Calu3 (cell line): ENCODE measurements at regions not wholly inside any gene's neighbourhood (a gene's known extent, or its start where the extent isn't known, plus 50 kb on each side); places are given as distances from the start of the nearest gene placed in this dataset.

Experiments
- BruUV-seq: library from RNA; stranded (reverse); fragments of 400-500 nt; replicated peaks from 2 replicates; lab custom pipeline; 2021; lab: Mats Ljungman, UMichigan
- CTCF ChIA-PET: fragments of 300-600 bp; sonication (Branson Sonifier 250); formaldehyde crosslinking; loops from one replicate; lab custom pipeline; 2022; ENCODE audit warnings: antibody characterized with exemption; lab: Charles Lee
- DNase-seq: peaks from one replicate; pipeline ENCODE4 v3.0.0; 2022
- H3K27ac Mint-ChIP-seq: one replicate; pipeline ENCODE4 v1.8.0; 2022; ENCODE audit warnings: mixed read lengths; ENCODE audit not compliant: unreplicated experiment
- H3K27me3 Mint-ChIP-seq: one replicate; pipeline ENCODE4 v1.8.0; 2022; ENCODE audit warnings: mixed read lengths; ENCODE audit not compliant: unreplicated experiment
- H3K36me3 Mint-ChIP-seq: one replicate; pipeline ENCODE4 v1.8.0; 2022; ENCODE audit warnings: mild to moderate bottlenecking, moderate library complexity, mixed read lengths; ENCODE audit not compliant: insufficient read depth, unreplicated experiment
- H3K4me1 Mint-ChIP-seq: one replicate; pipeline ENCODE4 v1.8.0; 2022; ENCODE audit warnings: mild to moderate bottlenecking, low read depth, mixed read lengths; ENCODE audit not compliant: unreplicated experiment
- H3K4me3 Mint-ChIP-seq: one replicate; pipeline ENCODE4 v1.8.0; 2022; ENCODE audit warnings: mild to moderate bottlenecking, low read depth, moderate library complexity, mixed read lengths; ENCODE audit not compliant: unreplicated experiment
- H3K9me3 Mint-ChIP-seq: one replicate; pipeline ENCODE4 v1.8.0; 2022; ENCODE audit warnings: low read depth, mixed read lengths; ENCODE audit not compliant: unreplicated experiment
- intact Hi-C: fragments of 100-400 bp; cut with micrococcal nuclease; formaldehyde crosslinking; loops from one replicate; pipeline ENCODE4 v1.10.0; 2022; ENCODE audit not compliant: unreplicated experiment
- TF ChIP-seq, protein P1 (sequence below): fragments of 200-600 bp; IDR thresholded peaks from one replicate; pipeline ENCODE4 v1.8.0; 2022; ENCODE audit warnings: antibody characterized with exemption; ENCODE audit not compliant: unreplicated experiment

DNA sequence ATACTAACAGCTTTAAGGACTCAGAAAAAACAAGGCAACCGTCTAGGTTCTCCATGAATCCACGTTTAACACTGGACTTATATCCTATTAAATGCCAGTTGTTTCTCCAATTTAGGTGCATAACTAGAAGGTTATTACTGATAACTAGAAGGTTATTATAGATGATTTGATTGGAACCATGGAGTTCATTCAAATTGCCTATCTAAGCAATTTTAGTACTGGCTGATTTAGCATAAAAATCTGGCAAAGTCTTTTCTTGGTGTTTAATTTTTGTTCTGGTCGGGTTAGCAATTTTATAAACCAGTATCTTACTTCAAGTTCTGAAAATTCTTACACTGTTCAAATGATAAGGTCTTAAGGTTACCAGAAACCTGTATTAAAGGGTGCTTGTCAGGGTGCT is 672.8 kb upstream of the GNPDA2 start:
- TF ChIP-seq, protein P1, sequence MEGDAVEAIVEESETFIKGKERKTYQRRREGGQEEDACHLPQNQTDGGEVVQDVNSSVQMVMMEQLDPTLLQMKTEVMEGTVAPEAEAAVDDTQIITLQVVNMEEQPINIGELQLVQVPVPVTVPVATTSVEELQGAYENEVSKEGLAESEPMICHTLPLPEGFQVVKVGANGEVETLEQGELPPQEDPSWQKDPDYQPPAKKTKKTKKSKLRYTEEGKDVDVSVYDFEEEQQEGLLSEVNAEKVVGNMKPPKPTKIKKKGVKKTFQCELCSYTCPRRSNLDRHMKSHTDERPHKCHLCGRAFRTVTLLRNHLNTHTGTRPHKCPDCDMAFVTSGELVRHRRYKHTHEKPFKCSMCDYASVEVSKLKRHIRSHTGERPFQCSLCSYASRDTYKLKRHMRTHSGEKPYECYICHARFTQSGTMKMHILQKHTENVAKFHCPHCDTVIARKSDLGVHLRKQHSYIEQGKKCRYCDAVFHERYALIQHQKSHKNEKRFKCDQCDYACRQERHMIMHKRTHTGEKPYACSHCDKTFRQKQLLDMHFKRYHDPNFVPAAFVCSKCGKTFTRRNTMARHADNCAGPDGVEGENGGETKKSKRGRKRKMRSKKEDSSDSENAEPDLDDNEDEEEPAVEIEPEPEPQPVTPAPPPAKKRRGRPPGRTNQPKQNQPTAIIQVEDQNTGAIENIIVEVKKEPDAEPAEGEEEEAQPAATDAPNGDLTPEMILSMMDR: no peak
- CTCF ChIA-PET: no interaction called here
- H3K9me3 Mint-ChIP-seq: peaks cover 2% of the 10 kb centered on the region
- no TSS peak for BruUV-seq
- H3K36me3 Mint-ChIP-seq: no peaks in the 10 kb centered on the region
- no peak overlapping the region for H3K4me3 Mint-ChIP-seq
- DNase-seq: no peak
- H3K4me1 Mint-ChIP-seq: no peaks in the 10 kb centered on the region
- intact Hi-C loops: no loop called here
- H3K27ac Mint-ChIP-seq: no peak overlapping the region
- no peaks in the 10 kb centered on the region for H3K27me3 Mint-ChIP-seq

DNA sequence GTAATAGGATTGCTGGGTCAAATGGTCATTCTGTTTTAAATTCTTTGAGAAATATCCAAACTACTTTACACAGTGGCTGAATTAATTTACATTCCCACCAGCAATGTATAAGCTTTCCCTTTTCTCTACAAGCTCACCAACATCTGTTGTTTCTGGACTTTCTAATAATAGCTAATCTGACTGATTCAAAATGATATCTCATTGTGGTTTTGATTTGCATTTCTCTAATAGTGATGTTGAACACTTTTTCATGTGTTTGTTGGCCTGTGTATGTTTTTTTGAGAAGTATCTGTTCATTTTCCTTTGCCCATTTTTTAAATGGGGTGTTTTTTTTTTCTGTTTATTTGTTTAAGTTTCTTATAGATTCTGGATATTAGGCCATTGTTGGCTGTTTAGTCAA is 659.0 kb upstream of the GNPDA2 start:
- DNase-seq: no peak
- Mint-ChIP-seq H3K4me3 (no peak overlapping the region), H3K27ac (no peak overlapping the region), H3K4me1 (no peaks in the 10 kb centered on the region), H3K27me3 (no peaks in the 10 kb centered on the region), H3K36me3 (no peaks in the 10 kb centered on the region), H3K9me3 (peaks cover 5% of the 10 kb centered on the region)
- TF ChIP-seq, protein P1: no peak
- no TSS peak for BruUV-seq
- CTCF ChIA-PET: no interaction called here
- intact Hi-C loops: no loop called here

GRCh38 chr4:45370408-45370807 is 644.1 kb upstream of the GNPDA2 start:
- TF ChIP-seq, protein P1: no peak
- DNase-seq: no peak
- Mint-ChIP-seq H3K36me3 (no peaks in the 10 kb centered on the region), H3K9me3 (no peaks in the 10 kb centered on the region), H3K4me3 (no peak overlapping the region), H3K4me1 (no peaks in the 10 kb centered on the region), H3K27me3 (no peaks in the 10 kb centered on the region), H3K27ac (no peak overlapping the region)
- no TSS peak for BruUV-seq
- intact Hi-C loops: no loop called here
- CTCF ChIA-PET: no interaction called here

- H3K4me3 Mint-ChIP-seq: no peak overlapping the region
- TF ChIP-seq, protein P1: no peak
- no peaks in the 10 kb centered on the region for H3K4me1 Mint-ChIP-seq
- H3K9me3 Mint-ChIP-seq: no peaks in the 10 kb centered on the region
- no peaks in the 10 kb centered on the region for H3K27me3 Mint-ChIP-seq
- H3K27ac Mint-ChIP-seq: no peak overlapping the region
- CTCF ChIA-PET: no interaction called here
- no peak for DNase-seq
- intact Hi-C loops: no loop called here
- H3K36me3 Mint-ChIP-seq: no peaks in the 10 kb centered on the region
- no TSS peak for BruUV-seq
Measured at GRCh38 chr4:45368832-45369231, 642.5 kb upstream of the GNPDA2 start.
